GM10248 (cell line): ENCODE measurements at regions not wholly inside any gene's neighbourhood (a gene's known extent, or its start where the extent isn't known, plus 50 kb on each side); places are given as distances from the start of the nearest gene placed in this dataset.

Experiments used
- CTCF ChIA-PET: fragments of 300-600 bp; sonication (Branson Sonifier 250); formaldehyde crosslinking; extraction: SDS; loops from one replicate; lab custom pipeline; 2021; ENCODE audit warnings: antibody characterized with exemption; lab: Yijun Ruan, JAX
- POLR2A ChIA-PET: fragments of 350-650 bp; sonication (Branson Sonifier 250); formaldehyde crosslinking; extraction: SDS; loops from one replicate; lab custom pipeline; 2020; ENCODE audit warnings: antibody characterized with exemption; lab: Yijun Ruan, JAX
- DNase-seq: peaks from one replicate; pipeline ENCODE4 v3.0.0; 2012; ENCODE audit errors: extremely low spot score
- CTCF ChIP-seq: IDR thresholded peaks from 2 replicates; pipeline ENCODE4 v1.5.1; 2012; ENCODE audit warnings: mild to moderate bottlenecking, low read depth; ENCODE audit errors: extremely low read depth, missing control alignments, control extremely low read depth

- DNase-seq: no peak
- POLR2A ChIA-PET: no interaction called here
- CTCF ChIA-PET: no interaction called here
- TF ChIP-seq CTCF: no peak
Observed at GRCh38 chr17:13721705-13722104, 120.0 kb upstream of the HS3ST3A1 start.

GRCh38 chr17:13725288-13725990 is 123.7 kb upstream of the HS3ST3A1 start:
- no peak for DNase-seq
- POLR2A ChIA-PET: no interaction called here
- no peak for TF ChIP-seq CTCF
- CTCF ChIA-PET: interaction anchor here (1.5 to 1.7 kb wide), 2 partner anchors 15 to 22 kb away, joined by 3 to 4 read pairs; no protein-coding TSS in a partner anchor

GRCh38 chr17:13727441-13728171 is 125.9 kb upstream of the HS3ST3A1 start:
- TF ChIP-seq CTCF: no peak
- ChIA-PET POLR2A (no interaction called here), CTCF (interaction anchor here (1.2 kb wide), 1 partner anchor 39 kb away, joined by 4 read pairs; no protein-coding TSS in a partner anchor)
- DNase-seq: no peak

DNA sequence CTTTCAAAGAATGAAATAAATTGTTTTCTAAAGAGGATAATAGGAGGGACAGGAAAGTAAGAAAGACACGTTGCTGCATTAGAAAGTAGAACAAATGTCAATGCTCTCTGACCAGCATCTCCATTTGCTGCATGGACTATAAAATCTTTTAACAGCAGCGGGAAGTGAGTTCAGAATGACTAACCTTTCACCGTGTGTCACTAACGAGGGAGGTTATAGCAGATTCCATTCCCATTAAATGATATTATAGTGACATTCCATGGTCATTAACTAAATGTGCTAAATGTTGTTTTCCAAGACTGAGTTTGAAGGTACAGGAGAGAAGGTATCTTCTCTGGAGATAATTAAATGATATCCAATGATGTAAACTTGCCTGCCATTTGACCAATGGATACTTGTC is 127.1 kb upstream of the HS3ST3A1 start:
- CTCF ChIA-PET: interaction anchor here (1.2 kb wide), 1 partner anchor 38 kb away, joined by 4 read pairs; no protein-coding TSS in a partner anchor
- POLR2A ChIA-PET: no interaction called here

DNA sequence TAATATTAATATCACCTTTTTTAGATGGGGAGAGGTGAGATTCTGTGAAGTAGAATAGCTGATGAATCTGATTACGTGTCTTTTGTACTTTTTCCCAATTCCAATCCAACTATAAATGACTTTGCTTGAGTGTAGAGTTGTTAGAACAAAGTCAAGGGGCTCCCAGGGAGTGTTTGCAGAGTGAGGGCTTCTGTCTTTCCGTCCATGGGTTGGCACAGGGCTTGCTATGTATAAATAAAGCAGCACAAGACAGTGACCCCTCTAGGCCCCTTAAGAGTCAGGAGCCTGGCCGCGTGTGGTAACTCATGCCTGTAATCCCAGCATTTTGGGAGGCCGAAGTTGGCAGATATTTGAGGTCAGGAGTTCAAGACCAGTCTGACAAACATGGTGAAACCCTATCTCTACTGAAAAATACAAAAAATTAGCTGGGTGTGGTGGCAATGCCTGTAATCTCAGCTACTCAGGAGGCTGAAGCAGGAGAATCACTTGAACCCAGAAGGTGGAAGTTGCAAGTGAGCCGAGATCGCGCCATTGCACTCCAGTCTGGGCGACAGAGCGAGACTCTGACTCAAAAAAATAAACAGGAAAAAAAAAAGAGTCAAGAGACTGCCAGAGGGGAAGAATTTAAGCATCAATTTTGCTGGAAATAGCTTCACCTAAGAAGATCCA is 127.9 kb upstream of the HS3ST3A1 start:
- no peak for TF ChIP-seq CTCF
- ChIA-PET POLR2A (no interaction called here), CTCF (no interaction called here)
- no peak for DNase-seq

More for the DNA sequence above, 127.1 kb upstream of the HS3ST3A1 start:
- no peak for TF ChIP-seq CTCF
- DNase-seq: no peak

- DNase-seq: no peak
- CTCF ChIA-PET: no interaction called here
Observed at GRCh38 chr17:13734880-13735279, 133.2 kb upstream of the HS3ST3A1 start.

More at GRCh38 chr17:13734880-13735279, 133.2 kb upstream of the HS3ST3A1 start:
- POLR2A ChIA-PET: no interaction called here
- no peak for TF ChIP-seq CTCF
